Liver (tissue), 8 donors: ENCODE measurements at regions not wholly inside any gene's neighbourhood (a gene's known extent, or its start where the extent isn't known, plus 50 kb on each side); places are given as distances from the start of the nearest gene placed in this dataset.

Experiments
- DNase-seq: peaks from one replicate; pipeline ENCODE4 v3.0.0-alpha.2; 2017; ENCODE audit warnings: low spot score
- H3K27ac ChIP-seq, 2 donors: one replicate each; pipeline ENCODE4 v1.7.0; 2013; ENCODE audit warnings: inconsistent platforms in 2 of 2, low read length in 2 of 2, control low read depth in 1 of 2, low read depth in 1 of 2, mild to moderate bottlenecking in 1 of 2
- H3K27me3 ChIP-seq, 4 donors: one replicate each; pipeline versions ENCODE4 v1.6.1 to v1.7.0; 2013; ENCODE audit warnings: low read length in 3 of 4, inconsistent platforms in 1 of 4, mild to moderate bottlenecking in 1 of 4, moderate library complexity in 1 of 4; ENCODE audit not compliant: control insufficient read depth in 4 of 4, insufficient read depth in 4 of 4
- H3K36me3 ChIP-seq, 4 donors: one replicate each; pipeline versions ENCODE4 v1.6.1 to v1.7.0; 2013; ENCODE audit warnings: low read length in 3 of 4, mild to moderate bottlenecking in 3 of 4, low read depth in 1 of 4, moderate library complexity in 1 of 4; ENCODE audit not compliant: control insufficient read depth in 4 of 4, insufficient read depth in 3 of 4
- H3K4me1 ChIP-seq, 4 donors: one replicate each; pipeline versions ENCODE4 v1.6.1 to v1.7.0; 2013; ENCODE audit warnings: low read length in 3 of 4, mild to moderate bottlenecking in 3 of 4, moderate library complexity in 1 of 4; ENCODE audit not compliant: control insufficient read depth in 4 of 4, insufficient read depth in 4 of 4
- H3K4me3 ChIP-seq, 3 donors: one replicate each; pipeline versions ENCODE4 v1.6.1 to v1.7.0; 2013; ENCODE audit warnings: low read length in 3 of 3, control low read depth in 1 of 3, low read depth in 1 of 3, mild to moderate bottlenecking in 1 of 3
- H3K9ac ChIP-seq, 2 donors: one replicate each; pipeline ENCODE4 v1.7.0; 2013; ENCODE audit warnings: low read length in 2 of 2, mild to moderate bottlenecking in 2 of 2, moderate library complexity in 2 of 2, control low read depth in 1 of 2, low read depth in 1 of 2
- H3K9me3 ChIP-seq, 4 donors: one replicate each; pipeline versions ENCODE4 v1.6.1 to v1.7.0; 2013; ENCODE audit warnings: low read length in 3 of 4; ENCODE audit not compliant: control insufficient read depth in 4 of 4
- CTCF ChIP-seq: fragments of 150-350 bp; IDR thresholded peaks from 2 replicates; pipeline ENCODE4 v1.5.1; 2017; ENCODE audit warnings: improper control_type of control experiment, low read depth, low read length; ENCODE audit not compliant: missing input control
- EGR1 ChIP-seq, 2 donors: IDR thresholded peaks; 2 replicates each; pipeline ENCODE4 v1.6.1; 2016 to 2018; ENCODE audit warnings: antibody characterized with exemption in 2 of 2, low read depth in 2 of 2
- FOXA1 ChIP-seq: IDR thresholded peaks from 2 replicates; pipeline ENCODE4 v1.6.1; 2016; ENCODE audit warnings: antibody characterized with exemption
- FOXA2 ChIP-seq: IDR thresholded peaks from 2 replicates; pipeline ENCODE4 v1.6.1; 2016; ENCODE audit warnings: antibody characterized with exemption
- GABPA ChIP-seq, 2 donors: IDR thresholded peaks in 1 of 2; conservative IDR thresholded peaks in 1 of 2; 2 replicates each; pipeline ENCODE4 v1.6.1; 2016; ENCODE audit warnings: antibody characterized with exemption in 2 of 2, mild to moderate bottlenecking in 1 of 2, moderate library complexity in 1 of 2
- HNF4A ChIP-seq, 2 donors: conservative IDR thresholded peaks; 2 replicates each; pipeline ENCODE4 v1.6.1; 2016; ENCODE audit warnings: antibody characterized with exemption in 2 of 2, mild to moderate bottlenecking in 2 of 2
- HNF4G ChIP-seq: IDR thresholded peaks from 2 replicates; pipeline ENCODE4 v1.6.1; 2016; ENCODE audit warnings: antibody characterized with exemption
- JUND ChIP-seq, 2 donors: IDR thresholded peaks; 2 replicates each; pipeline ENCODE4 v1.6.1; 2016; ENCODE audit warnings: antibody characterized with exemption in 2 of 2
- NR2F2 ChIP-seq: IDR thresholded peaks from 2 replicates; pipeline ENCODE4 v1.6.1; 2016; ENCODE audit warnings: antibody characterized with exemption
- SP1 ChIP-seq: IDR thresholded peaks from 2 replicates; pipeline ENCODE4 v1.6.1; 2018; ENCODE audit warnings: antibody characterized with exemption, mild to moderate bottlenecking
- TAF1 ChIP-seq: conservative IDR thresholded peaks from 2 replicates; pipeline ENCODE4 v1.6.1; 2016; ENCODE audit warnings: antibody characterized with exemption, mild to moderate bottlenecking
- YY1 ChIP-seq: IDR thresholded peaks from 2 replicates; pipeline ENCODE4 v1.6.1; 2016; ENCODE audit warnings: antibody characterized with exemption, mild to moderate bottlenecking
- ZBTB33 ChIP-seq: IDR thresholded peaks from 2 replicates; pipeline ENCODE4 v1.6.1; 2016; ENCODE audit warnings: antibody characterized with exemption
- WGBS: extraction: QIAGEN DNeasy Blood & Tissue Kit; methylation state at CpG from one replicate; pipeline ENCODE4 v1.1.7; 2013; 5-methylcytosine and 5-hydroxymethylcytosine counted together
- TF ChIP-seq, protein P1 (sequence below): IDR thresholded peaks from 2 replicates; pipeline ENCODE4 v1.6.1; 2016; ENCODE audit warnings: antibody characterized with exemption
- donor health status: healthy.
- donor health status: healthy.
- donor health status: healthy.
- donor health status: healthy.
- donor health status: healthy.

DNA sequence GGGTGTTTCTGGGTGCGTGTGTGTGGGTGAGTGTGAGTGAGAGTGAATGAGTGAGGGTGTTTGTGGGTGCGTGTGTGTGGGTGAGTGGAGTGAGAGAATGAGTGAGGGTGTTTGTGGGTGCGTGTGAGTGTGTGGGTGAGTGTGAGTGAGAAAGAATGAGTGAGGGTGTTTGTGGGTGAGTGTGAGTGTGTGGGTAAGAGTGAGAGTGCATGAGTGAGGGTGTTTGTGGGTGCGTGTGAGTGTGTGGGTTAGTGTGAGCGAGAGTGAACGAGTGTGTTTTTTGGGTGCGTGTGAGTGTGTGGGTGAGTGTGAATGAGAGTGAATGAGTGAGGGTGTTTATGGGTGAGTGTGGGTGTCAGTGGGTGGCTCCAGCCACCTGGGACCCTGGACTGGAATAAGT lies 1676.1 kb upstream of the TENM3 start:
- no peak overlapping the region for H3K4me3 ChIP-seq
- H3K36me3 ChIP-seq, result no peaks in the 10 kb centered on the region
- TF ChIP-seq ZBTB33 (no peak), HNF4G (no peak), YY1 (no peak), GABPA (IDR thresholded peaks at IDR 0.05 in 1 of 2, conservative IDR thresholded peaks at IDR 0.05 in 1 of 2) (no peak), FOXA1 (no peak), NR2F2 (no peak), FOXA2 (no peak)
- TF ChIP-seq, protein P1, sequence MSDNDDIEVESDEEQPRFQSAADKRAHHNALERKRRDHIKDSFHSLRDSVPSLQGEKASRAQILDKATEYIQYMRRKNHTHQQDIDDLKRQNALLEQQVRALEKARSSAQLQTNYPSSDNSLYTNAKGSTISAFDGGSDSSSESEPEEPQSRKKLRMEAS, result no peak
- WGBS, result 83% methylated on average over 7 of the region's 7 CpGs
- peaks cover 0 to 2% (median 0%) of the 10 kb centered on the region in 4 donors for H3K27me3 ChIP-seq
- H3K9me3 ChIP-seq, result no peaks in the 10 kb centered on the region
- no peak for DNase-seq
- H3K4me1 ChIP-seq, result no peaks in the 10 kb centered on the region
- no peak overlapping the region for H3K27ac ChIP-seq
- no peak overlapping the region for H3K9ac ChIP-seq

DNA sequence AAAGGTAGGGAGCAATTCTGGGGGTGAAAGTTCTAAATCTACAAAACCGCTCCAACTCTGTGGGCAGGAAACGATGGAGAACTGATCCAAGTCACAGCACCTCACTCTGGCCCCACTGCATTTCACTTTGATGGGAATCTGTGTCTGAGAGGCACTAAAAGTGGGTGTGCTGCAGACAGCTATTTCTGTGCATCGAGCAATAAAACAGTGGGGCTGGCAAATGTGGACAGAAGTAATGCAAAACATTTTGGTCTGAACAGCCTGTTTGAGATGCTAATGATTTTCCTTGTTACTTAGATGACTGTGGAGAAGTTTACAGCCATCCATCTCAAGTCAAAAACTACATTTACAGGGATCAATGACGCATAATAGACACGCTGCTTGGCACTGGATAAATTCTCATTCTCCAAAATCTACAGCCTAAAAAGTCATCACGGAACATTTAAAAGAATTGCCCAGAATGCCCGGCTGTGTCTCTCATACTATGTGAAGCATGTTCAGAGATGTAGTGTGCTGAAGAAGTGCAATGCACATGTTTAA lies 1671.6 kb upstream of the TENM3 start:
- H3K4me1 ChIP-seq, result no peaks in the 10 kb centered on the region
- no peaks in the 10 kb centered on the region for H3K9me3 ChIP-seq
- no peak overlapping the region for H3K9ac ChIP-seq
- no peak overlapping the region for H3K27ac ChIP-seq
- H3K27me3 ChIP-seq, result no peaks in the 10 kb centered on the region
- H3K4me3 ChIP-seq, result no peak overlapping the region
- DNase-seq, result no peak
- 80% methylated on average over 7 of the region's 7 CpGs for WGBS
- H3K36me3 ChIP-seq, result no peaks in the 10 kb centered on the region
- TF ChIP-seq YY1 (no peak), FOXA2 (no peak), HNF4A (conservative IDR thresholded peaks at IDR 0.05) (no peak), GABPA (IDR thresholded peaks at IDR 0.05 in 1 of 2, conservative IDR thresholded peaks at IDR 0.05 in 1 of 2) (no peak), CTCF (no peak)

GRCh38 chr4:180578175-180578574 lies 1665.0 kb upstream of the TENM3 start:
- peaks cover 0 to 3% (median 0%) of the 10 kb centered on the region in 4 donors for H3K27me3 ChIP-seq
- TF ChIP-seq FOXA2 (no peak), EGR1 (IDR thresholded peaks at IDR 0.05; ENCODE audit: low read depth in 2 of 2) (no peak), CTCF (no peak), TAF1 (no peak), GABPA (IDR thresholded peaks at IDR 0.05 in 1 of 2, conservative IDR thresholded peaks at IDR 0.05 in 1 of 2) (no peak), SP1 (no peak), JUND (IDR thresholded peaks at IDR 0.05) (no peak), HNF4A (conservative IDR thresholded peaks at IDR 0.05) (no peak)
- TF ChIP-seq, protein P1, result no peak
- DNase-seq, result no peak

More at GRCh38 chr4:180578175-180578574, 1665.0 kb upstream of the TENM3 start:
- Histone ChIP-seq H3K9me3 (no peaks in the 10 kb centered on the region), H3K4me1 (no peaks in the 10 kb centered on the region), H3K9ac (no peak overlapping the region), H3K4me3 (no peak overlapping the region), H3K27ac (no peak overlapping the region), H3K36me3 (no peaks in the 10 kb centered on the region)
- WGBS, result 64% methylated on average over 2 of the region's 2 CpGs
